DMS79 treated with DMSO at 0.1 percent for 48 hours (cell line): ENCODE measurements at regions not wholly inside any gene's neighbourhood (a gene's known extent, or its start where the extent isn't known, plus 50 kb on each side); places are given as distances from the start of the nearest gene placed in this dataset.

ENCODE experiments used
- DNase-seq: peaks from one replicate; lab custom pipeline; 2025; lab: John Stamatoyannopoulos, UW

DNA sequence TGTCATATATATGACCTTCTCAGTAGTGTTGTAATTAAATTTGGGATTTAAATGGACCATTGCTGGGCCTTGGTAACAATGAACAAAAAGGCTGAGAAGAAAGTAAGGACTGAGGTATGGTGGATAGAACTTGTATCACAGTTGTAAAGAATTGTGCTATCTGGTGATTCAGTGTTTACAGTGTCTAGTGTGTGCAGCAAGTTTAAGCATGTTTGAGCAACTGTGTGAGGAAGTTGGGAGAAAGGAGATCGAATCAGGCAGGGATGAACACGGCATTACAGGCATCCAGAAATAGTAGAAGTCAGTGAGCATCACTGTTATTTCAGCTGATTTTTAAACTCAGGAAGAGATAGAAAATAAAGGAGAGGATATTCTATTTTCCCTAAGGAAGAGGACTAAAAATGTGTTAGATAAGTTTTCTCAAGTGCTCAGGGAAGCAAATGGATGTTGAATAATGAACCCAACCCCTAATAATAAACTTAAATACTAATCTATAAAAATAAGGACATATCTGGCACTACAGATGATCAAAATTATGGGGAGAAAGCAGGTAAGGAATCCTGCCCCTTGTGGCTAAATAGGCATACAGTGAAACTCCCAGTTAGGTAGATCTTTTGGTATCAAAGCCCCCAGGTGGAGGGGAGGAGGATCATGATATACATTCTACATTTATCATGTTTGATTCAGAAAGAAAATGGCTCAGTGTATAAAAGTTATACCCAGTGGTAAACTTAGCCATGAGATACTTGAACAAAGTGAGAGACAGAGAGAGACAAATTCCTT is 361.0 kb upstream of the ANO3 start:
- no peak for DNase-seq

DNA sequence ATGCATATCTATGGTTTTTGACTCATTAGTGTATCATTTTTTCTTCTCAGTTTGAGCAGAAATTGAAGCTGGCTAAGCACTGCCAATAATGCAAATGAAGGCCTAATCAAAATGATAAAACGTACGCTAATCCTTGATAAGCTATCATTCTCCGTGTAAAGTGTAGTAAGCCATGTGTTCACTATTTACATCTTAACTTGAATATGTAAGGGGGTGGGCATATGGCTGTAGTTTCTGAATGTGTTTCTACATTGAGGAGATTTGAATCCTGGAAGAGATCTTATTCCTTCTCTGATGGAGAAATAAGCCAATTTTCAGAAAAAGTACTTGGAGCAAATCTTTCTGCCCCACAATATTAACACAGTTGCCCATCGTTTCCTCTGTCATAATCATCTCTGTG is 351.8 kb upstream of the ANO3 start:
- no peak for DNase-seq

DNA sequence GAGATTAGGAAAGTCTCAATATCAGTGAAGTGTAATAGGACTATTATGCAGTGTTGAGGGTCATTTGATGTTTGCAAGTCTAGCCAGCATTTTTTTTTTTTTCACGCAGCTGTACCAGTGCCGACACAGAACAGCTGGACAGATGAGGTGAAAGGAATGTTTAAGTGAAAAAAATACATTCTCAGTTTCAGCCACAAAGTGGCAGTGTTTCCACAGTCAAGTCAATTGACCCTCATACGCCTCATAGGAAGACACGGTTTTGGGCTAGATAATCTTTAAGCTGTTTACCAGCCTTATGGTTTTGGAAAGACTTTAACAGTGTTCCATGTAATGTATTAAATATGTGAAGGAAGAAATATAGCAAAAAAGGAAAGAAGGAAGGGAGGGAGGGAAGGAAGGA is 349.9 kb upstream of the ANO3 start:
- peak; percentile 13 for DNase-seq

DNA sequence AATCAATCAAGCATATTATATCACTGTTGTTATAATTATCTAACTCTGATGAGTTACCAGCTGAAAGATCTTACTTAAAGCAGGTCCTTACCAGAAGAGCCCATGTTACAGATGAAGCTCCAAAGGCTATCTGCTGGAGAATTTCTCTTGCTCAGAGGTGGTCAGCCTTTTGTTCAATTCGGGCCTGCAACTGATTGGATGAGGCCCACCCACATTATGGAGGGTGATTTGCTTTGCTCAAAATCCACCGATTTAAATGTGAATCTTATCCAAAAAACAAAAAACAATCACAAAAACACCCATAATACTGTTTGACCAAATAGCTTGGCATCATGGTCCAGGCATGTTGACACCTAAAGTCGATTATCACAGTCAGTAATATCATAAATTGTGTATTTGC is 348.6 kb upstream of the ANO3 start:
- DNase-seq: no peak

DNA sequence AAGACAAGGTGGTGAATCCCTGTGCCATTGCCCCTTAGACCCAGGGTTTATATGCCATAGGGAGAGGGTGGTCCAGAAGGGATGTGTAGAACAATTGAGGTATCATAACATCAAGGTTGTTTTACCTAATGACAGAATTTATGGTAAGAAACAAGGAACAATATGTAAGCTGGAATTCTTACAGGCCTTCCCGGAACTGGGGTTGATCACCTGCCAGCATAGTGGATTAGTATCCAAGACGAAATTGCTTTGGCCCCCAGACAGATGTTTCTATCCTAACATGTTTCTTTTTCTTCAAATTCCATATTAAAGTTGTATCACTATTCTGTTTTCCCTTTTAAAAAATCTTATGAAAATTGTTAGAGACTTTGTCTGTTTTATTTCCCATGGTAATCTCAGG is 343.8 kb upstream of the ANO3 start:
- DNase-seq: no peak

DNA sequence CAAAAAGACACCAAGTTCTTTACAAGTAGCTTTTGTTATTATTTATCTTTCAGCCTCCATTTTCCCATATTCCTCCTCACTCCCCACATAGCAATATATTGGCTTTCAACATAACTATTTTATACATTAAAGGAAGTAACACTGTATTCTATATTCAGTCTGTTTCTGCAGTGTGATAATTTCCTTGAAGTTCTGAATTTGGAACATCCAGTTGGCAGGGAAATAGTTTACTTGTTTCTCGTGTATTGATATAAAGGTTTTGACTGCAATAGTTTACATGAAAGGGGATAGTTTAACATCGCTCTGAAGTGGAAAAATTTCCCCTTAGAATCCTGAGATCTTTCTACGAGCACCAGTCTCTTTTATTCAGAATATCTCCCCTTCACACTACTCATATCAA is 341.5 kb upstream of the ANO3 start:
- no peak for DNase-seq

DNA sequence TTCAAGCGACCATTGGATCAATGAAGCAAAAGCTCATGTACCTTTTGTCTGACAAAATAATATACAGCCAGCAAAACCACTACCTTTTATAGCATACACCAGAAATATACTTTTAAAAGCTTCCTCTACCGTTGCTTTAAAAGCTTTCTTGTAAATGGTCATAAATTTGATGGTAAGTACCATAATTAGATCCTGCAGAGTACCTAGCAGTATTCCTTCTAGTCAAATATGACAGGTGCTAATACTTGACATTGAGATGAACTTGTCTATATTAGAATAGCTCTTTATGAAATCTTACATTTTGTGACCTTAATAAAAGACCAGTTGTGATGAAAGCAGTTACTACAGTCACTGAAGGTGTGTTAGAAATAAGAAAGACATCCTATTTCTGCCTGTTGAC is 340.5 kb upstream of the ANO3 start:
- DNase-seq: no peak

DNA sequence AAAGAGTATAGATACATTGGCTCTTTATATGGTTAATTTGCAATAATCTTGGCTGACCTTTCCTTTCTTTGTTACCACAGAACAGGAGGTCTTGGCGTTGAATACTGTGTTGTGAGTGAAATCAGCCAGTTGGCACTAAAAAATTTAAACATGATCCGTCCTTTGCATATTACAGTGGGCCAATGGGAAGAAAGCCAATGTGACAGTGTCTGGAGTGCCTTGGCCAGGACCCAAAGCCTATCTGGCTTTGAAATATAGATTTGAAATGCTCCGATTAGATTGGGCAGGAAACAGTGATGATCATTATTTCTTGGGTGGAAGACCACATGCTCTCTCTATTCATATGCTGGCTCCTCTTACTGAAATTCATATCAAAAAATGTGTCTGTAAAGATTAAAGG is 339.6 kb upstream of the ANO3 start:
- no peak for DNase-seq

DNA sequence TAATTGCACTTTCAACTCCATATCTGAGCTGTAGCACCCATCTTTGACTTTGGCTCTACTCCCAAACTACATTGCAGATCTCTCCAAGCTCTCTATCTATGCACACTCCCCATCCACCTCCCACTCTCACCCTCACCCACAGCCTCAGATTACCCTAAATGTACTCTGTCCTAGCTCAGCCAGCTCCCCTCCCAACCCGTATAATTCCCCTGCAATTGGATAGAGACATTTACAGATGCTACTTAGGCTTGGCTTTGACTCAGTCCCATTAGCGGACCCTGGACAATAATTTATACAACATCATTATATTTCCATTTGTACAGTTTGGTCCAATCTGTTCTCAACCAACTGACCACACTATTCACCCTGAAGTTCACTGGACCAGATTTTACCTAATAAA is 338.9 kb upstream of the ANO3 start:
- no peak for DNase-seq

DNA sequence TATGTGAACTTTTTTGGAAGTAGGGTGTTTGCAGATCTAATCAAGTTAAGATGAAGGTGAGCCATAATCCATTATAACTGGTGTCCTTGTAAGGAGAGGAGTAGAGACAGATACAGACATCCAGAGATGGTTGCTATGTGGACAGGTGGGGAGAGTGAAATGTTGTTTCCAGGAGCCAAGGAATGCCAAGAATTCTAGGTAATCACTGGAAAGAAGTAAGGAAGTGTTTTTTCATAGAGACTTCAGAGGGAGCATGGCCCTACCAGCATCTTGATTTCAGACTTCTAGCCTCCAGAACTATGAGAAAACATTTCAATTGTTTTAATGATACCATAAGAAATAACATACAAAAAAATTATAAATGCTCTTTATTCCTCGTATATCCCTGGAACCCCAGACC is 320.5 kb upstream of the ANO3 start:
- DNase-seq: no peak

DNA sequence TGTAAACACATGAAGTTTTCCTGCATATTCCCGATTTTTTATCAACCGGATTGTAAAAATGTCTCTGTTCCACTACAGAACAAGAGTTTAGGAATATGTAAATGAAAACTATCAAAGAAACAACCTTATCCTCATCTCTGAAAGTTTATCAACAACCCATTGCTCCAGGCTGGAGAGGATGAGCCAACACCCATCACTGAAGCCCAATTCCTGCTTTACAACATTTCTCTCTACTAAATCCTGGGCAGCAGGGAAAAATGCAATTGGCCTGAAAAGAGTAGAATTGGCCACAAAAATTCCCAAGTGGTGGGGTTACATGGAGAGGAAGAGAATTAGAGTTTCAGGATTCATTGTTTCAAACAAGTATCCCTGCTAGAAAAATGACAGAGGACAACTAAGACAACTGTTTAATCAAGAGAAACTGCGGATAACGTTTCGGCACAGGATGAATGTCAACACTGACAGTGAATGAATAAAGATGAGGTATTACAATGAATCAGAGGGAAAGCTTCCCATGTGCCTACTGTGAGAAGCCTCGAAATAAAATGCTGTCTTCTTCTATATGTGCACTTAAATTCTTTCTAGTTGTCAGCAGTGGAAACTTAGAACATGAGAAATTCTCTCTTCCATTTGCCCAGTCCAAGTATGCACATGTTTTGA is 317.3 kb upstream of the ANO3 start:
- no peak for DNase-seq

DNA sequence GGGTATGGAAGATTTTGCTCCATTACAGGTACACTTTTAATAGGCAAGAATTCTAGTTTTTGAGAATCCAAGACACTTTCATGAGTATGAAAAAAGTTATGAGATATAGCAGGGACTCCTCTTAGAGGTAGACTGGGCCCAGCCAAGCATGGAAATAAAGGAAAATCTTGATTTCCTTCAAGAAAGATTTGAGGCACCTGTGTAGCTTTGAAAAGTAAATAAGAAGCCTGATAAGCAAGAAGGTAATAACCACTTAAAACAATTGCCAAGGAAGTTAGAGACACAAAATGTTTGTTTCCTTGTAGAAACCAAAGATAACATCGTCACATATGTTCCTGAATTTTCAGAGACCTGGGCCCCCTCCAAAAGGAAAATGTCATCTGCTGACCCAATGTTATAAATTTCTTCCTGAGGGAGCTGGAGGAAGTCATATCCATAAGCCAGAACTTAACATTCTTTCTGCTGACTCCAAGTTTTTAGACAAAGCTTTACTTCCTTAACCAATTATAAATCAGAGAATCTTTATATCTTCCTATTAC is 314.5 kb upstream of the ANO3 start:
- DNase-seq: no peak

DNA sequence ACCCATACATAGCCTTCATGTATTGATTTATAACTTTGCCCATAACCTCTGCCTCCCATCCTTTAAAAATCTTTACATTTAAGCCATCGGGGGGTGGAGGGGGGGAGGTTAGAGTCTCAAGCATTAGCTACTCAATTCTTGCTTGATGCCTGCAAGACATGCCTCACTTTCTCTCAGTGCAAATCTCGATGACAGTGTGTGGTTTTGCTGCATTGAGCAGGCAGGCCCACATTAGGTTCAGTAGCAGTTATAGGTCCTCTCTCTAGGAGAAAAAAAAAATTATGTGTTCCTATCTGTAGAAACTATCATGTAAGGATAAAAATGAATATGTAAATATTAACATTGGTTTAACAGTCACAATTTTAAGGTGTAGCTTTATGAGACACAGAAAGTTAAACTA is 314.0 kb upstream of the ANO3 start:
- no peak for DNase-seq

DNA sequence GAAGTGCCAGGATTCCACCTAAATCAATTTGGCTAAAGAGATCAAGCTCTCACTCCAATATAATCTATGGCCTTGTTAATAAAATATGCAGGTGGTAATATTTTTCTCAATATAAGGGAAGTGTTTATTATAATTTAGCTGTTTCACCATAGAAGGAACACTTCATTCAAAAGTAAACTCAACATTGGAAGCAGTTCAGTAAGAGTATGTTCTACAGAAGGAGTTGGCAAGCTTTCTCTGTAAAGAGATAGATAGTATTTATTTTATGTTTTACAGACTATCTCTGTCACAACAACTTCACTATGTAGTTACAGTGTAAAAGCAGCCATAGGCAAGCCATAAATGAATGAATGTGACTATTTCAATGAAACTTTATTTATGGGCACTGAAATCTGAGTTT is 313.6 kb upstream of the ANO3 start:
- no peak for DNase-seq

DNA sequence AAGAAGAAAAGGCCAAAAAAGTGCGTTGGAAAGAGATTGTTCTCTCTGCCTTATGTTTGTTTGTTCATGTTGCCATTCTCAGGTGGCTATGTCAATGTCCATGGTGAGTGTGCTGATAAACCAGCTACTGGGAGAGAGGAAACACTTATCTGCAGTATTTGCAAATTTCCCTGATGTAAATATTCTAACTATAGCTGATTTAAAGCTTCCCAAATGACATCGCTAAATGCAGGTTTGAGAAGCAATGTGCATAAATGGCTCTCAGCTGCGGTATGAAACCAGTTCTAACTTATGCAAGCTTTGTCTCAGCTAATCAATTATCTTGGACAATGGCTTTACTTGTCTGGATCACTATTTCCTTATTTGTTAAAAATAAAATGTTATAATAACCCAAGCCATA is 312.5 kb upstream of the ANO3 start:
- no peak for DNase-seq

DNA sequence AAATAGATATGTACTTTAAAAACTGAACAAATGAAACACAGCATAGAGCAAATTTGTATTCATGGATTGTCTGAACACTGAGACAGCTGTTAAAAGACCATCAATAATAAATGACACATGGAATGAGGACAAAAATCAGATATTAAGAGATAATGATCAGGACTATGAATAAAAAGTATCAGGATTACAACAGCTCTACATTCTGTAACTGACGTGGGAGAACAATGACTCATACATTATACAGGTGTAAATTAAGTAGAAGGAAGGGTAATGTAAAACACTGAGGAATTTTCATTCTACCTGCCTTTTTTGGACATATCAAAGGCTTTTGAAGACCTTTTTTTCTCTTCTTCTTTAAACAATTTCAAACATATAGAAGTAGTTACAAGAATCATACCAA is 310.9 kb upstream of the ANO3 start:
- no peak for DNase-seq

DNA sequence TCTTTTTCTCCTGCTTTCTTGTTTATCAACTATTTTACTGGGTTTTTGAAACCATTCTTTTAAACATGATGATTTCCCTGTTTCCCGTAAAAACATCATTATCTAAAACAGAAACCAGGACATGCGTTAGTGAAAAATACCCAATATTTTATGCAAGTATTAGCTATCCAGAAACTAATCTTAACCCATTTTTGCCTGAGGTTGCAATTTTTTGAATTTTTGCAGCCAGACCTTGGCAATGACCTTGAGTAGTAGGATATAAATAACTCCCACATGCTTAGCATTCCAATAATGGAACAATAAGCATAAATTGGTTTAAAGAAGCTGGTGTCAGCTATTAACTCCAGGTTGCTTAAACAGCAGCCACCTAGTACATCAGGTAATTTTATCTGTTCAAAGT is 308.9 kb upstream of the ANO3 start:
- no peak for DNase-seq

DNA sequence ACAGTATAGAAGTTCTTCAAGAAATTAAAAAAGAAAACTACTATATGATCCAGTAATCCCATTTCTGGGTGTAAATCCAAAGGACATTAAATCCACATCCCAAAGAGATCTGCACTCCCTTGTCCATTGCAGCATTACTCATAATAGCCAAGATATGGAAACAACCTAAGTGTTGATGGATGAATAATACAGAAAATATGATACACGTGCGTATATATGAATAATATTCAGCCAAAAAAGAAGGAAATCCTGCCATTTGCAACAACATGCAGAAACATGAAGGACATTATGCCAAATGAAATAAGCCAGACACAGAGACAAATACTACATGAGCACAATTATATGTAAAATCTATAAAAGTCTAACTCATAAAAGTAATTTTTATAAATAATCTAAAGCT is 306.3 kb upstream of the ANO3 start:
- no peak for DNase-seq

DNA sequence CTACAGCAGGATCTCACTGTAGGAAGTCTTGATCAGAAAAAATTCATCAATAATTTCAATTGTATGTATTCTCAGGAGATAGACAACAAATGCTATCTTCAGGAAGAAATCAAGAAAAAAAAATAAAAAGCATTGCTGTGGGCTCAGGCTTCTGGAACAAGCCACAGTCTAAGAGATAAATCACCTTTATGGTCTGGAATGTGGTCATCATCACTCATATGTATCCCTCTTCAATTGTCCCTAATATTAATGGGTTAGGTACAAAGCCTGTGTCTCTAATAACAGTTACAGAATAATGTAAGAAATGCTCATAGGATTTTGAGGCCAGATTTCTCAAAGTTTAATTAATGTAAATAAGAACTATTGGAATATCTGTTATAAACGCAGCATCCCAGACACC is 305.9 kb upstream of the ANO3 start:
- no peak for DNase-seq

DNA sequence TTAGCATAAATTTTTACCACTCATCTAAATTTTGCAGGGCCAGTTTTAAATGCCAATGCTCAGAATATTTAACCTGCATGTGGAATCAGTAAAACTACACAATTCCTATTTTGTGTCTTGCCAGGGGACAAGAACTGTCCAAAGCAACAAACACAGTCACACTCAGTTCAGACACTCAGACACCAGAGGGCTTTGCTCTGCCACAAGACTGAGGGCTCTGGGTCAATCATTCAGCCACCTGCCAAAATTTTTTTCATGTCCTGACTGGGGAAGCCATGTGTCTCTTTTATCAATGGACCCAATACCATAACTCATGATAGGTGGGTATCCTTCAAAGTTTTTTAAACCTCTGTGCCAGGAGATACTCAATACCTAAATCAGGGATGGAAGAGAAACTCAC is 304.0 kb upstream of the ANO3 start:
- no peak for DNase-seq

DNA sequence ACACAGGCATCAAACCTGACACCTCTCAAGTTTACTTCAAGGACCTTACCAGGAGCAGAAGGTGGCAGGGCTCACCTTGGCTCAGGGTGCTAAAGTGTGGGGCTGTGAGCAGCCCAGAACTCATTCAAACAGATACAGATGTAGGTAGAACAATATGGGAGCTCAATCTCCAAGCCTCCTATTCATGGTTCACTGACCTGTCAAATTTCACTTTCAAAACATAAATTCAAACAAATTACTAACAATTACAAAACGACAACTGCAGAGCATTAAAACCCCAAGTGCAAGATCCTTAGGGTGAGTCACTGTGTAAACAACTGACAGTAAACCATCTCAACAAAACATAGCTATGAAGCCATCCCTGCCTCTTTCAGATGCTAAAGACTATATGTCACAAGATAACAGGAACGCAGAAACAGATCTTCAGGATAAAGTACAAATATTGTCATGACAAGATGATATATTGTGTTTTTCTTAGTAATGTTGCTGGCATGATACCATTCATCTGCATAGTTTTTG is 303.5 kb upstream of the ANO3 start:
- DNase-seq: no peak

DNA sequence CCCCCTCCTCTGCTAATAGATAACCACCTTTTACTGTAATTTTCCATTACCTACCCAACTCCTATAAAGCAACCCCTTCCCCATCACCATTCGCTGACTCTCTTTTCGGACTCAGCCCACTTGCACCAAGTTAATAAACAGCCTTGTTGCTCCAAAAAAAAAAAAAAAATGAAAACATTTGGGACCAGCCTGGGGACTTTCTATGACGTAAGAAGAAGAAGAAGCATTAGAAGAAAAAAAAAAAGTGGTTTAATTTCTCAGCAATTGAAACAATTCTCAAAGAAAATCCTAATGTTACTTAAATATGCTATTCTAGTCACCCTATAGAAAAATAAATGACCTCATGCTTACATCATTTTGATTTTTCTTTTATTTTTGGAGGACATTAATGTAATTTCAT is 301.5 kb upstream of the ANO3 start:
- no peak for DNase-seq

DNA sequence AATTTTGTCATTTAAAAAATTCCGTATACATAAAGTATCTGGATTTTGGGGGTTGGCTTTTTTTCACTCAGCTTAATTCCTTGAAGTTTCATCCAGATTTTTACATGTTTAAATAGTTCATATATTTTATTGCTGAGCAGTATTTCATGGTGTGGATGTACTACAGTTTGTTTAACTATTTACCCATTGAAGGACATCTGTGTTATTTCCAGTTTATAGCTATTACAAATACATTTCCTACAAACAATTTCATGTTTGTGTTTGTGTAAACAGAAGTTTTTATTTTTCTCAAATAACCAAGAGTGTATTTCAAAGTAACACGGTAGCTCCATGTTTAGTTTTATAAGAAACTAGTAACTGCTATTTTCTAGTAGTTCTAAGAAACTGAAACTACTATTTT is 299.7 kb upstream of the ANO3 start:
- no peak for DNase-seq

DNA sequence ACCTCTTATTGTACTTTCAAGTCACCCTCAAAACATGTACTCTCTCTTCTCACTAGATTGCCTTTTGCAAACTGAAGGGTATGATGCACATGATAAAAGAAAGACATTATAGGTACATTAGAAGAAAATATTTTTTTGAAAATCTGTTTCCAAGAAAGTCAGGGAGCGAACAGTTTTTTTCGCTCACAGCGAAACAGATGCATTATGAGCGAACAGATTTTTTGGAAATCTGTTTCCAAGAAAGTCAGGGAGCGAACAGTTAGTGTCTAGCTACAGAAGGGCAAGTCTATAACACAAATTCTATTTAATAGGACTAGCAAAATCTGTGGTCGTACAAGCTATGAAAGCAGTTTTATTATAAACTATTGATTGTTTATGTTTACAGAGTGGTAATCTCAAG is 296.2 kb upstream of the ANO3 start:
- no peak for DNase-seq
